Erythroblast (primary cell): ENCODE measurements at regions not wholly inside any gene's neighbourhood (a gene's known extent, or its start where the extent isn't known, plus 50 kb on each side); places are given as distances from the start of the nearest gene placed in this dataset.

Source experiments
- GATA1 ChIP-seq: IDR thresholded peaks from 2 replicates; pipeline ENCODE4 v1.6.1; 2011; ENCODE audit warnings: low read depth, mild to moderate bottlenecking, control low read depth, low read length, moderate library complexity
- POLR2A ChIP-seq: IDR thresholded peaks from 2 replicates; pipeline ENCODE4 v1.6.1; 2011; ENCODE audit warnings: mild to moderate bottlenecking, low read length

DNA sequence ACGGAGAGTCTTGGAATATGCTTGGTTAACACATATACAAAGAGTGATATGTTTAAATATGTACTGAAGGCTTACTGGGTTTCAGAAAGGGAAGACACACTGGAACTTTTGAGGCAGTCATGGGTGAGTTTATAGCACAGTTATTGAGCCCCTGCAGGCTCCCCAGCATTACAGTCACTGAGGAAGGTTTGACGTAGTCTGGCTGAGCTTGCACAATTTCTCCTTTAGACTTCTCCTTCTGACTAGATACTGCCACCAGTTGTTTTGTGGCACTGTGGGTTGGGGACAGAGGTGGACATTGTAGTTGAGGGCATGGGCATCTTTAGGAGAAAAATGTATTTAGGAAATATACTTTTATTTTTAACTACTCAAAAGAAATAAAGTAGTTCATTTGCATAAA is 285.4 kb downstream of the C11orf87 start:
- TF ChIP-seq POLR2A (no peak), GATA1 (no peak)
